Stimulated activated CD4-positive, alpha-beta T cell treated with anti-CD3 and anti-CD28 coated beads, Interleukin-4, amount 100 ng/mL, for 1 hour (primary cell): ENCODE measurements at regions not wholly inside any gene's neighbourhood (a gene's known extent, or its start where the extent isn't known, plus 50 kb on each side); places are given as distances from the start of the nearest gene placed in this dataset.
"Not testable (repeated sequence)": the region's sequence is repeated elsewhere in the genome, so short reads cannot be mapped to it uniquely, and the experiment has no call there.

Experiments used
- DNase-seq: peaks from one replicate; pipeline ENCODE4 v3.0.0-alpha.2; 2020

DNA sequence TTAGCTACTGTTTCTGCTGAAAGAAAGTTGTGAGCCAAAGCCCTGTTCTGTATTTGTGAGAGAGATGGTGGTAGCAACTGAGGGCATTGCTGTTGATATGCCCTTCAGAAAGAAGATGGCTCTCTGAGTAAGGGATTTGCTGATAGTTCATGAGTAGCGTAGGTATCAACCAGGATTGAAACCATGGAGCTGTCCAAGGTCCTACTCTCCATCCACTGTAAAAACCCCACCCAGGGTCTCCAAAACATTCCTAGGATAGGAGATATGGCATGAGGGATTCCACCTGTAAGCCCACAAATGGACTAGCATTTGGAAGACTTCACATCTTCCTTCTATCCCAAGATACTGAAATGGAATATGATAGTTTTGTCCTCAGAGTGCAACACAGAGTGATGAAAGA, 277.1 kb upstream of the PRKX start:
- DNase-seq: no peak

DNA sequence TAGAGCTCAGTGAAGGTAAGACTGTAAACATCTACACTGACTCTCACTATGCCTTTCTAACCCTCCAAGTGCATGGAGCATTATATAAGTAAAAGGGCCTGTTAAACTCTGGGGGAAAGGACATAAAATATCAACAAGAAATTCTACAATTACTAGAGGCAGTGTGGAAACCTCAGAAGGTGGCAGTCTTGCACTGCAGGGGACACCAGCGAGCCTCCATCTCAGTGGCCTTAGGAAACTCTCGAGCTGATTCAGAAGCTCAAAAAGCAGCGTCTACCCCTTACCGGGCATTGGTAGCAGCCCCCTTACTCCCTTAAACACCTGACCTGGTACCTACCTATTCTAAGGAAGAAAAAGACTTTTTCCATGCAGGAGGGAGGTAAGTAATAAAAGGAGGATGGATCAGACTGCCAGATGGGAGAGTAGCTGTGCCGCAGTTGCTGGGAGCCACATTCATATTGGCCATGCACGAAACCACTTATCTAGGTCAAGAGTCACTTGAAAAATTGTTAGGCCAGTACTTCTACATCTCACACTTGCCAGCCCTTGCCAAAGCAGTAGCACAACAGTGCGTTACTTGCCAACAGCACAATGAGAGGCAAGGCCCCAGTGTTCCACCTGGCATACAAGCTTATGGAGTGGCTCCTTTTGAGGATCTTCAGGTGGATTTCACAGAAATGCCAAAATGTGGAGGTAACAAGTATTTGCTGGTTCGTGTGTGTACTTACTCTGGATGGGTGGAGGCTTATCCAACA, 258.8 kb upstream of the PRKX start:
- DNase-seq: not testable (repeated sequence)

DNA sequence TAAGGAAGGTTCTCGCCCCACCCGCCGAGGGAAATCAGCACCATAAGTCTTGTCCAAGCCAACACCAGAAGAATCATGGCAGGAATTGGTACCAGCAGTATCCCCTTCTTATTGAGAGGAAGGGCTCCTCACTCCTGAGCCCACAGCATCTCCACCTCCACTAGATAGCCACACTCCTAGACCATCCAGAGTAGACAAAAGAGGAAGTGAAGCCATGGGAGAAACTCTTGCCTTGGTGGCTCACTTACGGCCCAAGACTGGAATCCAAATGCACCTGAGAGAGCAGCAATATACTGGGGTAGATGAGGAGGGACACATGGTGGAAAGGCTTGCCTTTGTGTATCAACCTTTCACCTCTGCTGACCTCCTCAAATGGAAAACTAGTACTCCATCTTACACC, 255.3 kb upstream of the PRKX start:
- DNase-seq: no peak

DNA sequence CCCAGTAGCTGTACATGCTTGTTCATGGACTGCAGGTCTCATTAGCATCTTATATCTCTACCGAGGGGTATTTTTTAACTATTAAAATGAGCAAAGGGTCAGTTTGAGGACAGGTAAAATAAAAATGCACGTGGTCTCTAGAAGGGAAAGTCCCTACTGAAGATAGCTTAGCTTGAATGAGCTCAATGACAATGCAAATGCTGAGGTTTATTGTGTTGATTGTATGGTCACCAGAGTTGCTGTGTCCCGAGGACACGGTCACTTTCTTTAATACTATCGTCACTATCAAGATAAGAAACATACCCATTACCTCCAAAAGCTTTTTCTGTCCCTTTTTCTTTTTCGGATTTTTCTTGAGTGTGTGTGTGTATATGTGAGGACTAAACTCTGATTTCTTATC, 250.5 kb upstream of the PRKX start:
- no peak for DNase-seq

DNA sequence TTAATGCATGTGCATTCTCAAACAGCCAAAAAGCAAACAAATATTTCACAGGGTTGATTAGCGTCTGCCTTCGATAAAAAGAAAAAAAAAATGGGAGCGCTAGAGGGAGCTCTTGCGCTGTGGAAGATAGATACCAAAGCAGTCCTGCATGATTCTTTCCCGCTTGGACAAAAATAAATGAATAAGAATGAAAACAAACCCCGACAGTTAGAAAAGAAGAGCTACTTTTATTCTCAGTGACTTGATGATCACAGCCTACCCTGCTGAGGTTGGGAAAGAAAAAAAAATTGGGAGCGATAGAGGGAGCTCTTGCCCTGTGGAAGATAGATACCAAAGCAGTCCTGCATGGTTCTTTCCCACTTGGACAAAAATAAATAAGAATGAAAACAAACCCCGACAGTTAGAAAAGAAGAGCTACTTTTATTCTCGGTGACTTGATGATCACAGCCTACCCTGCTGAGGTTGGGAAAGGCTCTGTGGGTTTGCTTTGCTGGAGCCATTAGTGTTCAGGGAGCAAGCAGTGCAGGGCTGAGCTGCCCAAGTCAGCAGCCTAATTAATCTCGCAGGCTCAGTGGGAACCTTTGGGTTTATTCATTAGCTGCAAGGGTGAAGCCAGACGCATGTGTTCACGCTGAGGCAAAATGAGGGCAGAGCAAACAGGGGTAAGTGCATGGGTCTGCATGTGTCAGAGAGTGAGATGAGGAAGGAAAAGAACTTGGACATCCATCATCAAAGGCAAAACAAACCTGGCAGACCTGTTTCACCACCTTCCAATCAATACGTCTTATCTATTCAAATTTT, 249.3 kb upstream of the PRKX start:
- no peak for DNase-seq

DNA sequence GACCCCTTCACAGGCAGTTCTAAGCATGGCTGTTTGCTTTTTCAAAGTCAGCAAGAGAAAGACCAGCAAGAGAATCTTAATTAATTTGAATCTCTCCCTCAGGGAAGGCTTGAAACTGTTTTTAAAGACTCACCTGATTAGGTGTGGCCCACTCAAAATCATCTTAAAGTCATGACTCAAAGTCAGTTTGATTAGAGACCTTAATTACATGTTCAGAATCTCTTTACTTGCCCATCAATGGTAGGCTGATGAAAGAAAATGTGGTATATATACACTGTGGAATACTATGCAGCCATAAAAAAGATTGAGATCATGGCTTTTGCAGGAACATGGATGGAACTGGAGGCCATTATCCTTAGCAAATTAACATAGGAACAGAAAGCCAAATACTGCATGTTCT, 247.5 kb upstream of the PRKX start:
- no peak for DNase-seq

DNA sequence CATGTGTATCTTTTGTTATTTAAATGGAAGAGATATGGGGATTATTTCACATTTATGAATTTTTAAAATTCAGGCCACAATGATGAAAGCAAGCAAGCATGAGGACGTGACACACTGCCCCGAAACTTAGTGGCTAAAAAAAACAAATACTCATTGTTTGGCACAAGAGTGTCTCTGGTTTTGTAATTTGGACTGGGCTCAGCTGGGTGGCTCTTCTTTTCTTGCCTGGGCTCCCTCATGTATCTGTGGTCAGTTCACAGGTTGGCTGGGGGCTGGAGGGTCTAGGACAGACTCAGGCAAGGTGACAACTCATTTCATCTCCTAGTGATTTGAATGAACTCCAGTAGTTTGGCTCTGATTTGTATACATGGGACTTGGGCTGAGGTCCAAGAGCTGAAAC, 238.4 kb upstream of the PRKX start:
- DNase-seq: no peak

DNA sequence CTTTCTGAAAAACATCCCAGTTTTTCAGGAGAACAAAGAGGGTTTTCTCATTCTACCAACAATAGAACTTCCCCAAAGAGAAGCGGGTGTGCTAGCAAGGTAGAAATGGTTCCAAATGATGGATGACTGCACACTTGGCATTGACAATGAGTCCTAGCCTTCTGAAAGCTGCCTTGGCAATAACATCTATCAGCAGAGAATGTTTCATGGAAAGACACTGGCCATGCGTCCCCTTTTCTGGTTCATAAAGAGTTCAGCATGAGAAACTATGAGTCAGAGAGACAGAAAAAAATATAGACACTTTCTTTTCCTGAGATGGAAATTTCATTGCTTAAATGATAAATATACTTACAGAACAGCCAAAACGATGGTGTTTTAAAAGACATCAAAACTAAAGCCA, 236.9 kb upstream of the PRKX start:
- no peak for DNase-seq

DNA sequence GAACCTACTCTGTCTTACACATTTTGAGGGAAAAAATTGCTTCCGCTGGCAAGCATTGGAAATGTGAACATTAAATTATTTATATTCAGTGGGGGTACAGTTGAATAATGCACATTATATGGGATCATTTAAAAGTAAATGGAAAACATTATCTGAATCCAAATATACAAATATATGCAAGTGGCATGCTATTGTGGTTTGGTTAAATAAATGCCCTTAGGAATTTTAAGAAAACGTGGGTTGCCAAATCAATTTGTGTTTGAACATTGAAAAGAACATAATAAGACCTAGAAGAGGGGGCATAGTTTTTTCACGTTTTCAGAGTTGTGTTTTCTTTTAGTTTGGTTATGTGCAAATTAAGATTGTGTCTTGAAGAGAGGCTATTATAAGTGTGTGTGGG, 230.5 kb upstream of the PRKX start:
- DNase-seq: no peak

DNA sequence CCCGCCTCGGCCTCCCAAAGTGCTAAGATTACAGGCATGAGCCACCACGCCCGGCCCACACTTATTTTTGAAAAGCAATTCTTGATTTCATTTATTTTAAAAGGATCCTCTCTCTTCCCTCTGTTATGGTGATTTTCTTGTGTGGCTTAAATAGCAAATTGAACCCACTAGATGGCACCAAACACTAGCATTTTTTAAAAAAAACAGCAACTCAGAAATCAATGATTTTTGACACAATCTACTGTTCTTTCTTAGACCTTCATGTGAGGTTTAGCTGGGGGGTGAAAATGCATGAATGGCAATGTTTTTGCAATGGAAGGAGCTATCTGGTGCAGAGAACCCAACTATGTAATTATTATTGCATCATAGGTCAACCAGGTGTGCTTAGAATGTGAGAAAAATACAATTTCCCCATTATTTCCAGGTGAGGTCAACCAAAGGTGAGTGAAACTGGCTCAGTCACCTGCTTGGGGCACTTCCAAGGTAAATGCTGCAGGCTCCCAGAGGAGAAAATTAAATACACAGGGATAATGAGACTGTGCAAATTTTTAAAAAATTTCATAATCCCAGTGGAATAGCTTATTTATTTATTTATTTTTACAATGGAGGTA, 226.7 kb upstream of the PRKX start:
- no peak for DNase-seq

DNA sequence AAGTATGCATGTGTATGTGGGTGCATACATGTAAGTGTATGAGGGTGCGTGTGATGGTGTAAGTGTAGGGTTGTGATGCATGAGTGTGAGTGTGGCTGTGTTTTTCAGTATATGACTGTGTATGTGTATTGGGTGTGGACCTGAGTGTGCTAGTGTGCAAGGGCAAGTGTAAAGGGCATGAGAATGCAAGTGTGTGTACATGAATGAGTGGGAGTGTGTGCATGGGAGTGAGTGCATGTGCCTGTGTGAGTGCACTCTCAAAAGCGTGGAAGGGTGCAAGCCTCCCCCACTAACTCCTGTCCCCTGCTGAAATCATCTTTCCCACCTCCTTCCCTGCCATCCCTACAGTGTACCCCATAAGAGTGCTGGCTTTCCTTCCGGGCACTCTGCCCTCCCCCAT, 225.1 kb upstream of the PRKX start:
- DNase-seq: no peak

DNA sequence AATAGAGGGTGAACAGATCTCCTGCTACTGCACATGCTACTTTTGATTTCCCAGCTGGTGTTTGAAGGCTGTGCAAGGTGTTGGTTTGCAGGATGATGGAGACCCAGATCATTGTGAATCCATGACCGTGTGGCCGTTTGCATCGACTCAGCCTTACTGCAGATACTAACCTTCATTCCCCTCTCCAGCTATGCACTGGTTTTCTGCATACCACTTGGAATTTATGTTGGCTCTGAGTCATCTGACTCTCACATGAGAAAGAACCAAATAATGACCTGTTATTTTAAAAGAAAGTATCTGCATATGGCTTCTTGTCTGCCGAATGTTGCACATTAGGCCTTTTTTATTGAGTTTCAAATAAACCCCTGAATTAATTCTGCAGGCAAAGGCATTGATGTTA, 221.7 kb upstream of the PRKX start:
- DNase-seq: not testable (repeated sequence)

DNA sequence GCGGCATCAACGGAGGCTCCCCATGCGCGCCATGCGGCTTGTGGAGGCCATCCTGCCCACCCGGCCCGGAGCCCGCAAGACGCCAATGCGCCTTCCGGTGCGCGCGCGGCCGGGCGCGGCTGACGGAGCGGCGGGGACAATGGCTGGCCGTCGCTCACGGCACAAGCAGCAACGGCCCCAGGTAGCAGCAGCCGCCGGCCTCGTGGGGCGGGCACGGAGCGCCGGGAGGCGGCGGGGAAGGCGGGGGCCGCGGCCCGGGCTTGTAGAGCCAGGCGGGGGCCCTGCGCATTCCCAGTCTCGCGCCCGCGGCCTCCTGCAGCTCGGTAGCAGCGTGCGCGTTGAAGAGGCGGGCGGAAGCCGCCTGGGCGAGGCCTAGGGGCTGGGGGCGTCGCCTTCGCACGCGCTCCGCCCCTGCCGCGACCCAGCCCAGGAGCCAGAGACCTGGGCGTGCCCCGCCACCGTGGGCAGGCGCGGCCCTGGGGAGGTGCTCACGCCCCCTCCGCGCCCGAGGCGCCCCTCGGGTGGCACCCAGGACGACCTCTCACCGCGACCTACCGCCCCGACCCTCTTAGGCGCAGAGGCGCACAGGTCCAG, 207.1 kb upstream of the PRKX start:
- DNase-seq: not testable (repeated sequence)

DNA sequence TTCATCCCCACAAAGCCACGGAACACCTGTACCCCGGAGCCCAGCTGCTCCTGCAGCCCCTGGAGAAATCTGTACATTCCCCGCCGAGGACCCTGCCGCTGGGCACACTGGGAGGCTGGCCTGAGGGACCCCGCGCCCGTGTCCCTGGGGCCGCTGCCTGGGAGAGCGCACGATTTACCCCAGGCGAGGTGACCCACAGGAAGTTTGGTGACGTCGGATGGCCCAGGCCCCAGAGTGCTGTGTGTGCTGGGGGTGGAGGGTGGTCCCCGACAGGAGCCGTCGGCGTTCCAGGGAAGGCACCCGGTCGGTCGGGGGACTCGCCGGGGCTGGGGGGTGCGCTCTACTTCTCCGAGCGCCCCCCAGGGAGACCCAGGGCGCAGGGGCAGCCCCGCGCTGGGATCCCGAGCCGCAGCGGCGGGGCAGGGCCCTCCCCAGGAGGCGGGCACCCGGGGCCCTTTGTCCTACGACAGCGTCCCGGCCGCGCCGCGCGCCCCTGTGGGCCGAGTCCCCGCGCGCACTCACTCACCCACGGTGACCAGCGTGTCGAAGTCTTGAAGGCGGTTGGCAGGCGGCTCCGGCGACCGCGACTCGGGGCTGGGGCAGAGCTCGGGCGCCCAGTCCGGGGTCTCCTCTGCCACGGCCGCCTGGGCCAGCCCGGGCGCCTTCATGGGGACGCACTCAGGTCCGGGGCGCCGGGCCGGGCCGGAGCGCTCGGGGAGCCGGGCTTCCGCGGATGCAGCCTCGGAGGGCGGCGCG, 206.4 kb upstream of the PRKX start:
- not testable (repeated sequence) for DNase-seq

DNA sequence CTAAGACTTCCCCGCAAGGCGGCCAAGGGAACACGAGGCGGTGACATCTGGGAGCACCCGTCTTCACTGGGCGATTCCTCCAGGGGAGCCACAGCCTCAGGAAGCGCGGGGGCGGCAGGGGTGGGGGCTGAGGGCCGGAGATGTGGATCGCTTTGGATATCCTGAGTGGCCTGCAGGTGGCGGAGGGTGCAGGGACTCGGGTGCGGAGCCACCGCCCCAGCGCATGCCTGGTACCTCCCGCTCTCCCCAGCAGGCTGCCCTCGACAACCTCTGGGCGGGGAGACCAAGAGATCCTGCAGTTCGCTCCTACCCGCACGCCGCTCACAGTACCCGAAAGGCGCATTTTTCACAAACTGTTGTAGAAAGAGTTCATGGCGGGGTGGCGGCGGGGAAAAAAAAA, 201.4 kb upstream of the PRKX start:
- not testable (repeated sequence) for DNase-seq

DNA sequence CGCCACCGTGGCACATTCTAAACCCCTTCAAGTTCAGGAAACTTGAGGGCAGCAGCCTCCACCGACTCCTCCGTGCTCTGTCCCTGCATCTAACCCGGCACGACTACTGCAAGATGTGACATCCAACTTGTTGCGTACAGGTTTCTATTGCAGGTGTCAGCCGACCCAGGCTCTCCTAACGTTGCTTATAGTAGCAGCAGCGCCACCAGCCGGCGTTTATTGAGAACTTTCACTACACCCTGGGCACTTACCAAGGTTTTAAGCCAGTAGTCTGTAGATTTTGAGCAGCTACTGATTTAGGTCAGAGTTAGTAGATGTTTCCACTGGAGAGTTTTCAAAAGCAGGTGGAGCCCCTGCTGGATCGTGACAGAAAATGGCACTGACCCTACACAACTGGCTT, 200.6 kb upstream of the PRKX start:
- DNase-seq: not testable (repeated sequence)

DNA sequence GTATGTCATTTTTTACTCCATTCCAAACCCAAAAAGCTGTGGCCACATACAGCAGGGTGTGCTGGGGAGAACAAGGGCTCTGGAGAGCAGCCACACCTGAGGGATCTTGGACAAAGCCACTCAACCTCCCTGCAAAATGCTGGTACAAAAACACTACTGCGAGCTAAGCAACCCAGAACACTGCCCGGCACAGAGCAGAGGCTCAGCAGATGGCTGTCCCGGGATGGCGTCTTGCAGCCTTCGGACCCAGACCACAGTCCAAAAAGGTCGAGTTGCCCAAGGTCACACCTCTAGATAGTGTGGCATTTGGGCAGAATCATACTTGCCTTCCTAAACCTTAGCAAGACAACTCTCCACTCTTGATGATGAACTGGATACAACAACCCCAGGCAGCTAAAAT, 197.6 kb upstream of the PRKX start:
- DNase-seq: not testable (repeated sequence)

DNA sequence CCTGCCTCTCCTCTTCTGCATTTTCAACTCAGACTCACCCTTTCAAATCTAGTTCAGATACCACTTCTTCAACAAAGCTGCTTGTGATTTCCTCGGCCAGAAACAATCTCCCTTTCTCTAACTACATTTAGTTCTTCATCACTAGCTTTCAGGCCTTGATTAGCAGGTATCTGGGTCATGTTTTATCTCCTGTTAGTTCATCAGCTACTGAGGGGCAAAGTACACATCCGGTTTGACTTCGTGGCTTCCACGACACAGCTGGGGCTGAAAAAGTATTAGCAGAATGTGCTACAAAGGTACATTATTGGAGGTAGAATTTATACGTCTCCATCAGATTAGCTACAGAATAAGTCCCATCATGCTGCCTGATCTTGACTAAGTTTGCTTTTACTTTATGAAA, 197.2 kb upstream of the PRKX start:
- not testable (repeated sequence) for DNase-seq

DNA sequence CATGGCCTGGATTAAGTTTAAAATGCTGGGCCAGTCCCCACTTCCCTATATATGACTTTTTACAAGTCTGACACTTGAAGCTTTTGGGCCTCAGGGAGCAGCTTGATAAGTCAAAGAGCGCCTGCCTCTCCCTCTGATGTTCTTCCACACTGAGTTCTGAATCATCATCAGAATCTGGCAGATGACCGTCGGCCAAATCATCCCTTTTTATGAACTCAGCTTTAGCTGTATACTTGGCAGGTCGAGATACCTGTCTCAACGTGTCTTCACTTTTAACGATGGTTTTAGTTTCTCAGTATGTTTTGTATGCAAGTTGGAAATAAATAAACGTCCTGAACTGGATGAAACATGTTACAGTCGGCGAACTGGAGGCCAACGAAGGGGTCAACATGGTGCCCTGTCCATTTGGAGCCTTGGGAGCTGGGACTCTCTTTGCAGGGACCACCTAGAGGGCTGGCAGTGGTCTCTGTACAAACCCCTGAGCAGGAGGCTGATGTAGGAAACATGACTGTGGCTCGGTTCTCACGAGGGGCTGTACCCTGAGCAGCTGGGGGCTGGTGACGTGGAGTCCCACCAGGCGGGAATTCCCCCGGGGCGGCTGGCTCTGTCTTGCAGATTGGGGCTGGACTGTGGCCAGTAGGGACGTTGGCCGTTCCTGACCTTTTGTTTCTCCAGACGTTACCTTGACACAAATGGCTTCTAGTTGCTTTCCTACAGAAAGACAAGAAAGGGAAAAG, 192.2 kb upstream of the PRKX start:
- DNase-seq: not testable (repeated sequence)

DNA sequence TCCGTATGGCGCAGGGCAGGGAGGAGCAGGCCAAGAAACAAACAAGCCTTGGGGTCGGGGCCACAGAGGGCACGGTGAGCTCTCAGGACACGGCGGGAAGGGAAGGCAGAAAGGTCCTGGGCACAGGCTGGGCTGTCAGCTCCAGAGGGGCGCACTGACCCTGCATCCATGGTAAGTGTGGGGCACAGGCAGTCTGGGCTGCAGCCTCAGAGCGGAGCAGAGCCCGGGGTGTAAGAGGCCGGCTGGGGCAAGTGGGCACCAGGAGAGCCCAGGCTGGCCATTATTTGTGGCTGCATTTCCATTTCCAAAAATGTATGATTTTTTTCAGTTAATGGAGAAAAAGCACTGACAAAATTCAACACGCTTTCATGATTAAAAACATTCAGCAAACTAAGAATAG, 188.8 kb upstream of the PRKX start:
- not testable (repeated sequence) for DNase-seq

DNA sequence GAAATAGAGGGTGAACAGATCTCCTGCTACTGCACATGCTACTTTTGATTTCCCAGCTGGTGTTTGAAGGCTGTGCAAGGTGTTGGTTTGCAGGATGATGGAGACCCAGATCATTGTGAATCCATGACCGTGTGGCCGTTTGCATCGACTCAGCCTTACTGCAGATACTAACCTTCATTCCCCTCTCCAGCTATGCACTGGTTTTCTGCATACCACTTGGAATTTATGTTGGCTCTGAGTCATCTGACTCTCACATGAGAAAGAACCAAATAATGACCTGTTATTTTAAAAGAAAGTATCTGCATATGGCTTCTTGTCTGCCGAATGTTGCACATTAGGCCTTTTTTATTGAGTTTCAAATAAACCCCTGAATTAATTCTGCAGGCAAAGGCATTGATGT, 183.3 kb upstream of the PRKX start:
- not testable (repeated sequence) for DNase-seq

DNA sequence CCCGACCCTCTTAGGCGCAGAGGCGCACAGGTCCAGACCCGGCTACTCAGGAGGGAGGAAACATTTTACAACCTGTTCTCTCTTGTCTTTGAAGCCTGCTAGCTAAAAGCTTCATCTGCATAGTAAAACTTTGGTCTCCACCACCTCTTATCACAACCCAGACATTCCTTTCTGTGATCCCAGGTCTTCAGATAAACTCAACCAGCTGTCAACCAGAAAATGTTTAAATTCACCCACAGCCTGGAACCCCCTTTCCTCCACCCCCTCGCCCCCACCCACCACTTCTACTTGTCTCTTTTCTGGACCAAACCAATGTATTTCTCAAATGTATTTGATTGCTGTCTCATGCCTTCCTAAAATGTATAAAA, 169.1 kb upstream of the PRKX start:
- not testable (repeated sequence) for DNase-seq
